SH-SY5Y (cell line): ENCODE measurements at regions not wholly inside any gene's neighbourhood (a gene's known extent, or its start where the extent isn't known, plus 50 kb on each side); places are given as distances from the start of the nearest gene placed in this dataset.

Experiments
- GATA2 ChIP-seq: IDR thresholded peaks from 2 replicates; pipeline ENCODE4 v1.6.1; 2011; ENCODE audit warnings: mild to moderate bottlenecking, low read depth, low read length
- GATA3 ChIP-seq: IDR thresholded peaks from 2 replicates; pipeline ENCODE4 v1.6.1; 2011; ENCODE audit warnings: low read depth, mild to moderate bottlenecking, low read length, moderate library complexity

GRCh38 chr5:101643794-101644193 is 652.3 kb downstream of the SLCO4C1 start:
- TF ChIP-seq GATA3: no peak
- no peak for TF ChIP-seq GATA2
